A549 (cell line): ENCODE measurements at regions not wholly inside any gene's neighbourhood (a gene's known extent, or its start where the extent isn't known, plus 50 kb on each side); places are given as distances from the start of the nearest gene placed in this dataset.

Experiments used
- BHLHE40 ChIP-seq: IDR thresholded peaks from 2 replicates; pipeline ENCODE4 v1.6.1; 2012; ENCODE audit warnings: low read depth, low read length, inconsistent platforms
- CTCF ChIP-seq: fragments of >200 bp; sonication (Bioruptor Twin); formaldehyde crosslinking; IDR thresholded peaks from 3 replicates; pipeline ENCODE4 v1.5.1; 2016
- KDM5A ChIP-seq: fragments of 200-600 bp; sonication (generic); IDR thresholded peaks from 2 replicates; pipeline ENCODE4 v1.6.1; 2016; ENCODE audit warnings: antibody characterized with exemption, mild to moderate bottlenecking
- PHF8 ChIP-seq: fragments of 200-600 bp; sonication (generic); IDR thresholded peaks from 2 replicates; pipeline ENCODE4 v1.6.1; 2016; ENCODE audit warnings: low read depth, mild to moderate bottlenecking, antibody characterized with exemption, moderate library complexity, borderline replicate concordance
- RFX5 ChIP-seq: fragments of 450-650 bp; IDR thresholded peaks from 2 replicates; pipeline ENCODE4 v1.7.1; 2014; ENCODE audit warnings: antibody characterized with exemption, mild to moderate bottlenecking, moderate library complexity

GRCh38 chrX:65925005-65925404, 114.9 kb downstream of the VSIG4 start:
- no peak for TF ChIP-seq CTCF
- no peak for TF ChIP-seq BHLHE40
- TF ChIP-seq KDM5A = no peak
- TF ChIP-seq PHF8 = no peak
- TF ChIP-seq RFX5 = no peak
